ENCODE measurements at regions not wholly inside any gene's neighbourhood (a gene's known extent, or its start where the extent isn't known, plus 50 kb on each side); places are given as distances from the start of the nearest gene placed in this dataset.
"Not testable (repeated sequence)": the region's sequence is repeated elsewhere in the genome, so short reads cannot be mapped to it uniquely, and the experiment has no call there.

DNA sequence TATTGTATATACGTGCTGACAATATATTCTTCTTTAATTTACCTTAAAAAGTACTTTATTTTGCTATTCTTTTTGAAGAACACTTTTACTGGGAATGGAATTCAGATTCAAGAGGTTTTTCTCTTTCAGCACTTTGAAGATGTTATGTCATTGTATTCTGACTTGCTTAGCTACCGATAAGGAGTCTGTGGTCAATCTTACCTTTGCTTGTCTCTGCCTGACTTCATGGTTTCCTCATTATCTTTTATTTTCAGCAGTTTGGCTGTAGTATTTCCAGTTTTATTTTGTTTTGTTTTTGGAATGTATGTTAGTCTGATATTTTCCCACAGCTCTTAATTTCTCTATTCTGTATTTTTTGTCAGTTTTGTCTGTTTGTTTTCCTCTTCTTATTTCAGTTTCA, 187.9 kb upstream of the SMIM30 start:
- Histone ChIP-seq H3K36me3 (replicated peaks; ENCODE audit: insufficient read depth, low read depth) (no peaks in the 10 kb centered on the region), H3K79me2 (no peaks in the 10 kb centered on the region), H3K27ac (no peak overlapping the region), H4K20me1 (ENCODE audit: insufficient read depth, poor library complexity, severe bottlenecking) (no peaks in the 10 kb centered on the region), H3K4me1 (ENCODE audit: insufficient read depth) (no peaks in the 10 kb centered on the region), H3K9me2 (replicated peaks; ENCODE audit: insufficient read depth) (no peaks in the 10 kb centered on the region), H3K27me3 (no peaks in the 10 kb centered on the region), H2AFZ (no peak overlapping the region), H3K4me2 (no peak overlapping the region), H3K4me3 (no peak overlapping the region), H3K9me3 (ENCODE audit: low read depth) (no peaks in the 10 kb centered on the region)
- no peak for DNase-seq (ENCODE audit: low spot score)
- WGBS (ENCODE audit: low lambda C conversion rate, missing lambda C conversion rate) = 64% methylated on average over 2 of the region's 2 CpGs
- TF ChIP-seq EZH2phosphoT487 (IDR thresholded peaks at IDR 0.05; ENCODE audit: low read depth, severe bottlenecking, unreplicated experiment) (no peak), EZH2 (IDR thresholded peaks at IDR 0.05; ENCODE audit: borderline replicate concordance) (no peak)
- TF ChIP-seq, protein P1, sequence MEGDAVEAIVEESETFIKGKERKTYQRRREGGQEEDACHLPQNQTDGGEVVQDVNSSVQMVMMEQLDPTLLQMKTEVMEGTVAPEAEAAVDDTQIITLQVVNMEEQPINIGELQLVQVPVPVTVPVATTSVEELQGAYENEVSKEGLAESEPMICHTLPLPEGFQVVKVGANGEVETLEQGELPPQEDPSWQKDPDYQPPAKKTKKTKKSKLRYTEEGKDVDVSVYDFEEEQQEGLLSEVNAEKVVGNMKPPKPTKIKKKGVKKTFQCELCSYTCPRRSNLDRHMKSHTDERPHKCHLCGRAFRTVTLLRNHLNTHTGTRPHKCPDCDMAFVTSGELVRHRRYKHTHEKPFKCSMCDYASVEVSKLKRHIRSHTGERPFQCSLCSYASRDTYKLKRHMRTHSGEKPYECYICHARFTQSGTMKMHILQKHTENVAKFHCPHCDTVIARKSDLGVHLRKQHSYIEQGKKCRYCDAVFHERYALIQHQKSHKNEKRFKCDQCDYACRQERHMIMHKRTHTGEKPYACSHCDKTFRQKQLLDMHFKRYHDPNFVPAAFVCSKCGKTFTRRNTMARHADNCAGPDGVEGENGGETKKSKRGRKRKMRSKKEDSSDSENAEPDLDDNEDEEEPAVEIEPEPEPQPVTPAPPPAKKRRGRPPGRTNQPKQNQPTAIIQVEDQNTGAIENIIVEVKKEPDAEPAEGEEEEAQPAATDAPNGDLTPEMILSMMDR (IDR thresholded peaks at IDR 0.05; ENCODE audit: poor library complexity) = no peak

DNA sequence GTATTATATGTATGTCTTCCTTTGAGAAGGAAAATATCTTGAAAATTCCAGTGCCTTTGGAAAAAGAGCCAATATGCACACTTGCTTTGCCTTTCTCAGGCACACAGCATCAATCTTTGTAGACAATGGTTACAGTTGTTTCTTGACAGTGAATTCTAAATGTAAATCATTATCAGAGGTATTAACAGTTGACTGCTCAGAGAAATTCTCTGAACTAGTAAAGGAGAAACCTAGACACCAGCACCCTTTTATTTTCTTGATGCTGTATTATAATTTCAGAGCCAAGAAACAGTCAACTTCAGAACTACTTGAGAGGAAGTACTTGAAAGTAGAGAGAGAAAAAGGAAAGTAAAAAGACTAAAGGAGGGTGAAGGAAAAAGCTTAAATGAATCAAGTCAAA, 185.8 kb upstream of the SMIM30 start:
- H3K4me2 ChIP-seq = no peak overlapping the region
- H3K4me3 ChIP-seq = no peak overlapping the region
- no peaks in the 10 kb centered on the region for H3K27me3 ChIP-seq
- H3K9me2 ChIP-seq (replicated peaks; ENCODE audit: insufficient read depth) = no peaks in the 10 kb centered on the region
- no peak overlapping the region for H3K27ac ChIP-seq
- TF ChIP-seq EZH2phosphoT487 (IDR thresholded peaks at IDR 0.05; ENCODE audit: low read depth, severe bottlenecking, unreplicated experiment) (no peak), EZH2 (IDR thresholded peaks at IDR 0.05; ENCODE audit: borderline replicate concordance) (no peak)
- H3K36me3 ChIP-seq (replicated peaks; ENCODE audit: insufficient read depth, low read depth) = no peaks in the 10 kb centered on the region
- H4K20me1 ChIP-seq (ENCODE audit: insufficient read depth, poor library complexity, severe bottlenecking) = no peaks in the 10 kb centered on the region
- H3K9me3 ChIP-seq (ENCODE audit: low read depth) = no peaks in the 10 kb centered on the region
- H3K4me1 ChIP-seq (ENCODE audit: insufficient read depth) = no peaks in the 10 kb centered on the region
- no peak for DNase-seq (ENCODE audit: low spot score)
- no peak overlapping the region for H2AFZ ChIP-seq
- no peaks in the 10 kb centered on the region for H3K79me2 ChIP-seq

DNA sequence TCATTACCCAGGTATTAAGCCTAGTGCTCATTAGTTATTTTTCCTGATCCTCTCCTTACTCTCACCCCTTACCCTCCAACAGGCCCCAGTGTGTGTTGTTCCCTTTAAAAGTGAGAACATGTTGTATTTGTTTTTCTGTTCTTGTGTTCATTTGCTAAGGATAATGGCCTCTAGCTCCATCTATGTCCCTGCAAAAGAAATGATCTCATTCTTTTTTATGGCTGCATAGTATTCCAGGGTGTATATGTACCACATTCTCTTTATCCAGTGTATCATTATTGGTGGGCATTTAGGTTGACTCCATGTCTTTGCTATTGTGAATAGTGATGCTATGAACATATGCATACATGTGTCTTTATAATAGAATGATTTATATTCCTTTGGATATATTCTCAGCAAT, 185.0 kb upstream of the SMIM30 start:
- H3K36me3 ChIP-seq (replicated peaks; ENCODE audit: insufficient read depth, low read depth); H3K27me3 ChIP-seq; DNase-seq (ENCODE audit: low spot score); H3K9me3 ChIP-seq (ENCODE audit: low read depth); H3K79me2 ChIP-seq; H3K4me1 ChIP-seq (ENCODE audit: insufficient read depth); H2AFZ ChIP-seq; H3K9me2 ChIP-seq (replicated peaks; ENCODE audit: insufficient read depth); H3K4me2 ChIP-seq; H3K27ac ChIP-seq; H3K4me3 ChIP-seq; H4K20me1 ChIP-seq (ENCODE audit: insufficient read depth, poor library complexity, severe bottlenecking): not testable (repeated sequence)

GRCh38 chr7:113301983-113302382, 183.6 kb upstream of the SMIM30 start:
- H3K27me3 ChIP-seq = no peaks in the 10 kb centered on the region
- no peaks in the 10 kb centered on the region for H3K79me2 ChIP-seq
- no peaks in the 10 kb centered on the region for H3K4me1 ChIP-seq (ENCODE audit: insufficient read depth)
- no peak overlapping the region for H3K27ac ChIP-seq
- no peaks in the 10 kb centered on the region for H4K20me1 ChIP-seq (ENCODE audit: insufficient read depth, poor library complexity, severe bottlenecking)
- no peak for DNase-seq (ENCODE audit: low spot score)
- H3K9me3 ChIP-seq (ENCODE audit: low read depth) = no peaks in the 10 kb centered on the region
- H3K4me2 ChIP-seq = no peak overlapping the region
- H2AFZ ChIP-seq = no peak overlapping the region
- H3K4me3 ChIP-seq = no peak overlapping the region
- H3K9me2 ChIP-seq (replicated peaks; ENCODE audit: insufficient read depth) = no peaks in the 10 kb centered on the region
- TF ChIP-seq, protein P1 (IDR thresholded peaks at IDR 0.05; ENCODE audit: poor library complexity) = no peak
- no peak for TF ChIP-seq EZH2 (IDR thresholded peaks at IDR 0.05; ENCODE audit: borderline replicate concordance)
- TF ChIP-seq EZH2phosphoT487 (IDR thresholded peaks at IDR 0.05; ENCODE audit: low read depth, severe bottlenecking, unreplicated experiment) = no peak
- 76% methylated on average over 1 of the region's 1 CpG for WGBS (ENCODE audit: low lambda C conversion rate, missing lambda C conversion rate)
- H3K36me3 ChIP-seq (replicated peaks; ENCODE audit: insufficient read depth, low read depth) = no peaks in the 10 kb centered on the region

- H3K4me1 ChIP-seq (ENCODE audit: insufficient read depth) = no peaks in the 10 kb centered on the region
- no peak for DNase-seq (ENCODE audit: low spot score)
- whole genome bisulfite sequencing (ENCODE audit: low lambda C conversion rate, missing lambda C conversion rate) = 78% methylated on average over 3 of the region's 3 CpGs
- H3K36me3 ChIP-seq (replicated peaks; ENCODE audit: insufficient read depth, low read depth) = no peaks in the 10 kb centered on the region
- no peaks in the 10 kb centered on the region for H4K20me1 ChIP-seq (ENCODE audit: insufficient read depth, poor library complexity, severe bottlenecking)
- H3K79me2 ChIP-seq = no peaks in the 10 kb centered on the region
- TF ChIP-seq EZH2phosphoT487 (IDR thresholded peaks at IDR 0.05; ENCODE audit: low read depth, severe bottlenecking, unreplicated experiment) = no peak
- TF ChIP-seq, protein P1 (IDR thresholded peaks at IDR 0.05; ENCODE audit: poor library complexity) = no peak
- no peak for TF ChIP-seq EZH2 (IDR thresholded peaks at IDR 0.05; ENCODE audit: borderline replicate concordance)
- no peak overlapping the region for H3K27ac ChIP-seq
- H3K4me2 ChIP-seq = no peak overlapping the region
- H2AFZ ChIP-seq = no peak overlapping the region
- H3K4me3 ChIP-seq = no peak overlapping the region
- H3K9me2 ChIP-seq (replicated peaks; ENCODE audit: insufficient read depth) = no peaks in the 10 kb centered on the region
- H3K9me3 ChIP-seq (ENCODE audit: low read depth) = no peaks in the 10 kb centered on the region
- H3K27me3 ChIP-seq = no peaks in the 10 kb centered on the region
These were observed 182.8 kb upstream of the SMIM30 start for GRCh38 chr7:113301141-113301540.
